ENCODE measurements at regions not wholly inside any gene's neighbourhood (a gene's known extent, or its start where the extent isn't known, plus 50 kb on each side); places are given as distances from the start of the nearest gene placed in this dataset.

DNA sequence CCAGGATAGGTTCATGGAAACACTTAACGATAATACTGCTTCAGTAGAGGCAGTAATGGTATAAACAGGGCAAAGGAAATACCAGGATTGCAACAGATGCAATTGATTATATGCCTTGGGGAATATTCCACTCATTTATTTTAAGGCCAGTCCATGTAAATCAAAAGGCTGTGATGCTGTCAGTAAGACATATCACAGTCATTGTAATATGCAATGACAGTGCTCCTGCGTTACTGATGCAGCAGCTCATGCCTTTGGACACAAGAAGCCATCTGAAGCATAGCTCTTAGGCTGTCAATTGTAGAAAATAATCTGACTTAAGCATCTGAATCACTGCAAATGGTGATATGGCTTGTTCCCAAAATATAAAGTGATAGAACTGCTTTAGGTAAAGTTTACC is 674.8 kb downstream of the TMTC2 start:
- TF ChIP-seq POLR2A (IDR thresholded peaks at IDR 0.05) (no peak), POLR2AphosphoS5 (IDR thresholded peaks at IDR 0.05) (no peak)
- TF ChIP-seq, protein P1, sequence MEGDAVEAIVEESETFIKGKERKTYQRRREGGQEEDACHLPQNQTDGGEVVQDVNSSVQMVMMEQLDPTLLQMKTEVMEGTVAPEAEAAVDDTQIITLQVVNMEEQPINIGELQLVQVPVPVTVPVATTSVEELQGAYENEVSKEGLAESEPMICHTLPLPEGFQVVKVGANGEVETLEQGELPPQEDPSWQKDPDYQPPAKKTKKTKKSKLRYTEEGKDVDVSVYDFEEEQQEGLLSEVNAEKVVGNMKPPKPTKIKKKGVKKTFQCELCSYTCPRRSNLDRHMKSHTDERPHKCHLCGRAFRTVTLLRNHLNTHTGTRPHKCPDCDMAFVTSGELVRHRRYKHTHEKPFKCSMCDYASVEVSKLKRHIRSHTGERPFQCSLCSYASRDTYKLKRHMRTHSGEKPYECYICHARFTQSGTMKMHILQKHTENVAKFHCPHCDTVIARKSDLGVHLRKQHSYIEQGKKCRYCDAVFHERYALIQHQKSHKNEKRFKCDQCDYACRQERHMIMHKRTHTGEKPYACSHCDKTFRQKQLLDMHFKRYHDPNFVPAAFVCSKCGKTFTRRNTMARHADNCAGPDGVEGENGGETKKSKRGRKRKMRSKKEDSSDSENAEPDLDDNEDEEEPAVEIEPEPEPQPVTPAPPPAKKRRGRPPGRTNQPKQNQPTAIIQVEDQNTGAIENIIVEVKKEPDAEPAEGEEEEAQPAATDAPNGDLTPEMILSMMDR (IDR thresholded peaks at IDR 0.05 in 8 of 11, conservative IDR thresholded peaks at IDR 0.05 in 3 of 11): no peak

Measured in spleen (tissue), 7 donors.